Mucosa of descending colon (tissue), 3 donors: ENCODE measurements at regions not wholly inside any gene's neighbourhood (a gene's known extent, or its start where the extent isn't known, plus 50 kb on each side); places are given as distances from the start of the nearest gene placed in this dataset.

Experiments
- ATAC-seq: fragments of 200-7000 bp; cut with Tn5 transposase; one replicate; pipeline ENCODE4 v1.9.1; 2020; ENCODE audit warnings: mild to moderate bottlenecking, moderate library complexity
- DNase-seq, 3 donors: peaks; one replicate each; pipeline ENCODE4 v3.0.0-alpha.2; 2020
- H3K36me3 ChIP-seq: fragments of 200-600 bp; one replicate; pipeline ENCODE4 v1.8.0; 2021; ENCODE audit warnings: low read depth, mild to moderate bottlenecking
- H3K4me1 ChIP-seq: fragments of 200-600 bp; one replicate; pipeline ENCODE4 v1.8.0; 2021; ENCODE audit warnings: low read depth, mild to moderate bottlenecking
- H3K4me3 ChIP-seq: fragments of 200-600 bp; one replicate; pipeline ENCODE4 v1.8.0; 2021; ENCODE audit warnings: mild to moderate bottlenecking
- H3K9me3 ChIP-seq: fragments of 200-600 bp; one replicate; pipeline ENCODE4 v1.8.0; 2021; ENCODE audit warnings: mild to moderate bottlenecking
- intact Hi-C, 2 donors: fragments of 100-400 bp; cut with DNase I in 1 of 2; cut with micrococcal nuclease in 1 of 2; formaldehyde crosslinking; loops; one replicate each; pipeline versions ENCODE4 v1.11.0 to v1.11.1; 2022; cut with DNase I, micrococcal nuclease
- TF ChIP-seq, protein P1 (sequence below): fragments of 200-600 bp; IDR thresholded peaks from one replicate; pipeline ENCODE4 v1.8.0; 2022; ENCODE audit warnings: antibody characterized with exemption, mild to moderate bottlenecking
- donor health status: DM: no; HTN: no; CAD: no; lungs with moderate emphysema.
- donor health status: DM: no; HTN: no; CAD: no.
- donor health status: DM: no; HTN: yes; CAD: no.

- Histone ChIP-seq H3K9me3 (no peaks in the 10 kb centered on the region), H3K36me3 (no peaks in the 10 kb centered on the region), H3K4me1 (no peaks in the 10 kb centered on the region), H3K4me3 (no peak overlapping the region)
- ATAC-seq (no peak), DNase-seq (no peak)
- intact Hi-C loops = no loop called here
- TF ChIP-seq, protein P1, sequence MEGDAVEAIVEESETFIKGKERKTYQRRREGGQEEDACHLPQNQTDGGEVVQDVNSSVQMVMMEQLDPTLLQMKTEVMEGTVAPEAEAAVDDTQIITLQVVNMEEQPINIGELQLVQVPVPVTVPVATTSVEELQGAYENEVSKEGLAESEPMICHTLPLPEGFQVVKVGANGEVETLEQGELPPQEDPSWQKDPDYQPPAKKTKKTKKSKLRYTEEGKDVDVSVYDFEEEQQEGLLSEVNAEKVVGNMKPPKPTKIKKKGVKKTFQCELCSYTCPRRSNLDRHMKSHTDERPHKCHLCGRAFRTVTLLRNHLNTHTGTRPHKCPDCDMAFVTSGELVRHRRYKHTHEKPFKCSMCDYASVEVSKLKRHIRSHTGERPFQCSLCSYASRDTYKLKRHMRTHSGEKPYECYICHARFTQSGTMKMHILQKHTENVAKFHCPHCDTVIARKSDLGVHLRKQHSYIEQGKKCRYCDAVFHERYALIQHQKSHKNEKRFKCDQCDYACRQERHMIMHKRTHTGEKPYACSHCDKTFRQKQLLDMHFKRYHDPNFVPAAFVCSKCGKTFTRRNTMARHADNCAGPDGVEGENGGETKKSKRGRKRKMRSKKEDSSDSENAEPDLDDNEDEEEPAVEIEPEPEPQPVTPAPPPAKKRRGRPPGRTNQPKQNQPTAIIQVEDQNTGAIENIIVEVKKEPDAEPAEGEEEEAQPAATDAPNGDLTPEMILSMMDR = no peak
These were observed 68.9 kb downstream of the CCDC185 start for GRCh38 chr1:223462047-223462630.

- ATAC-seq = no peak
- intact Hi-C loops = no loop called here
- TF ChIP-seq, protein P1 = no peak
- Histone ChIP-seq H3K4me3 (no peak overlapping the region), H3K9me3 (no peaks in the 10 kb centered on the region), H3K4me1 (no peaks in the 10 kb centered on the region), H3K36me3 (no peaks in the 10 kb centered on the region)
- no peak for DNase-seq
These were observed 69.7 kb downstream of the CCDC185 start for GRCh38 chr1:223462866-223463404.

DNA sequence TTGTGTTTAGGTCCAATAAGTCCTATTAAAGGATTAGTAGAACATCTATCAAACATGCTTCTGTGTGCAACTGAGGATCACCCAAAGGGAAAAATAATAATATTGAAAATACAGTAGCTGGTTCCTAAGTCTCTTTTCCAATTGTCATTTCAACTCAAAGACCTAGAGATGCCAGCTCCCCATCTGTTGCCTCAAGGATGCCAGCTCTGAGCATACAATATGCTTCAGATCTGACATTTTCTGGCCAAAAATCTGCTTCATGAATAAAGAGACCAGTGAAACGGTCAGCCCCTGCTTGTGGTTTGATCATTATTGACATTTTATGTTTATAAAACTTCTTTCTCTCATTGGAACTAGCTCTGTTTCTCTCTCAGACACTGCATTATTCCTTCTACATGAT is 72.9 kb downstream of the CCDC185 start:
- no peak for ATAC-seq
- Histone ChIP-seq H3K4me3 (no peak overlapping the region), H3K36me3 (no peaks in the 10 kb centered on the region), H3K4me1 (no peaks in the 10 kb centered on the region), H3K9me3 (no peaks in the 10 kb centered on the region)
- TF ChIP-seq, protein P1 = no peak
- DNase-seq = no peak
- intact Hi-C loops = no loop called here

DNA sequence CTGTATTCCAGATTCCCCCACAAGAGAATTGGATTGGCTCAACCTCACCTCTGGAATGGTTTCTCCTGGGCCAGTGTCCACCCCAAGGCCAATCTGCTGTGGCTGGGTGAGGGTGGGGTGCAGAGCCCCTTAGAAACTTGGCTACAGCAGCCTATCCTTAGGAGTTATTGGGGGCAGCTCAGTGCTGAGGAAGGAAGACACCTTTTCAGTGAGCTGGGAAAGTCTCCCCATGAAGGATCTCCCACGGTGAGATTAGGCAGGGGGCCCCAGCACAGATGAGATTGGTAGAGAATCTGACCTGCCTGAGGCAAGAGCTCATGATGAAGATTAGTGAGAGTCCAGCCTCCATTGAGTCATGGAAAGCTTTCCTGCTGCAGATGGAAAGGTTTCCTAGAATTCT is 78.4 kb downstream of the CCDC185 start:
- Histone ChIP-seq H3K9me3 (no peaks in the 10 kb centered on the region), H3K36me3 (no peaks in the 10 kb centered on the region), H3K4me1 (no peaks in the 10 kb centered on the region), H3K4me3 (no peak overlapping the region)
- DNase-seq (no peak), ATAC-seq (no peak)
- intact Hi-C loops = no loop called here
- TF ChIP-seq, protein P1 = no peak

DNA sequence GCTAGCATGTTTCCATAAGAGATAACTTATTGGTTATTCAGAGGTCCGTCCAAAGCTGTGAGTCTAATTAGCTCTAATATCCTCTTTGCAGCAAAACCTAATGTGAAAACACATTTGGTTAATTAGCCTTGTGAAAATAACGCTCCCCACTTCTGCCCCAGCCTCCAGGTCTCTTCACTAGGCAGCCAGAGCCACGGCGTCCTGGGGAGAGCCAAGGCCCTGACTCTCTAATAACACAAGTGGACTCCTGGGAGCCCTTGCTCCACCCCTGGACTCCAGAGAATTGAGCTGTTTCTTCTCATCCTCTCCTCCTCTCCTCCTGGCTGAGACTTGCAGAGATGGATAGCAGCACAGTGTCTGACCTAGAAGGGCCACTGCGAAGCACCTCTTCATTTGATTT is 78.8 kb downstream of the CCDC185 start:
- no peak for DNase-seq
- no peak overlapping the region for H3K4me3 ChIP-seq

More for the DNA sequence above, 78.8 kb downstream of the CCDC185 start:
- Histone ChIP-seq H3K4me1 (no peaks in the 10 kb centered on the region), H3K36me3 (no peaks in the 10 kb centered on the region), H3K9me3 (no peaks in the 10 kb centered on the region)
- intact Hi-C loops = no loop called here
- no peak for ATAC-seq
- TF ChIP-seq, protein P1 = no peak
